C4-2B (cell line): ENCODE measurements at regions not wholly inside any gene's neighbourhood (a gene's known extent, or its start where the extent isn't known, plus 50 kb on each side); places are given as distances from the start of the nearest gene placed in this dataset.

ENCODE experiments used
- H3K27ac ChIP-seq: fragments of 450-650 bp; 2 replicates; pipeline ENCODE4 v1.5.1; 2017
- ZFX ChIP-seq: fragments of 450-650 bp; IDR thresholded peaks from 2 replicates; pipeline ENCODE4 v1.6.1; 2017
- TF ChIP-seq, protein P1 (sequence below): fragments of 450-650 bp; conservative IDR thresholded peaks from 2 replicates; pipeline ENCODE4 v1.5.1; 2017; ENCODE audit warnings: mild to moderate bottlenecking

DNA sequence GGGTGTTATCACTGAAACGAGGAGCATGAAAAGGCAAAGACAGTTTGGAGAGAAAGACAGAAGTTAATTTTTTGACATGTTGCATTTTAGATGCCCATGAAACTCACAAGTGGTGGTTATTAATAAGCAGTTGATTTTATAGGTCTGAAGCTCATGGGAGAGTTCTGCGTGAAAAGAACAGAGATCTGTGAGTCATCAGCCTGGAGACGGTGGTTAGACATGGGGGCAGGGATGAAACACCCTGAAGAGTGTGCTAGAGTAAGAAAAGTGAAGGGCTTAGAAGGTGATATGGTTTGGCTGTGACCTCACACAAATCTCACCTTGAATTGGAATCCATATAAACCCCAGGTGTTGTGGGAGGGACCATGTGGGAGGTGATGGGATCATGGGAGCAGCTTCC, 289.1 kb upstream of the ISX start:
- TF ChIP-seq, protein P1, sequence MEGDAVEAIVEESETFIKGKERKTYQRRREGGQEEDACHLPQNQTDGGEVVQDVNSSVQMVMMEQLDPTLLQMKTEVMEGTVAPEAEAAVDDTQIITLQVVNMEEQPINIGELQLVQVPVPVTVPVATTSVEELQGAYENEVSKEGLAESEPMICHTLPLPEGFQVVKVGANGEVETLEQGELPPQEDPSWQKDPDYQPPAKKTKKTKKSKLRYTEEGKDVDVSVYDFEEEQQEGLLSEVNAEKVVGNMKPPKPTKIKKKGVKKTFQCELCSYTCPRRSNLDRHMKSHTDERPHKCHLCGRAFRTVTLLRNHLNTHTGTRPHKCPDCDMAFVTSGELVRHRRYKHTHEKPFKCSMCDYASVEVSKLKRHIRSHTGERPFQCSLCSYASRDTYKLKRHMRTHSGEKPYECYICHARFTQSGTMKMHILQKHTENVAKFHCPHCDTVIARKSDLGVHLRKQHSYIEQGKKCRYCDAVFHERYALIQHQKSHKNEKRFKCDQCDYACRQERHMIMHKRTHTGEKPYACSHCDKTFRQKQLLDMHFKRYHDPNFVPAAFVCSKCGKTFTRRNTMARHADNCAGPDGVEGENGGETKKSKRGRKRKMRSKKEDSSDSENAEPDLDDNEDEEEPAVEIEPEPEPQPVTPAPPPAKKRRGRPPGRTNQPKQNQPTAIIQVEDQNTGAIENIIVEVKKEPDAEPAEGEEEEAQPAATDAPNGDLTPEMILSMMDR: no peak
- TF ChIP-seq ZFX: no peak
- H3K27ac ChIP-seq: no peak overlapping the region

DNA sequence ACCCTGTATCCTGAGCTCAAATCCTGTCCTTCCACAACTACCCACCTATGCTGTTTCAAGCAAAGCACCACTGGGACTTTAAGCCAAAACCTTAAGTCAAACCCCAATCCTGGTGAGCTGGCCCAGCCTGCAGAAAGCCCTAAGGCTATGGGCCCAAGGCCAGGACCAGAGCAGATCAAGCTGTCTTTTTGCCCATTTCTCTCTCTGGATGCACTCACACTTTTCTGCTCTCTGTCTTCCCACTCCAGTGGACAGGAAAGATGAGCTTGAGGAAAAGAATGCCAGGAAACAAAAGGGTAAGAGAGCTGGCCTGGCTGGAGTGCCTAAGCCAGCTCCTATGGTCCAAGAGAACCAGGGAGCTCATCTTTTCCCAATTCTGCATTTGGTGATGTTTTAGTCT, 284.3 kb upstream of the ISX start:
- no peak overlapping the region for H3K27ac ChIP-seq
- TF ChIP-seq, protein P1: no peak
- no peak for TF ChIP-seq ZFX

DNA sequence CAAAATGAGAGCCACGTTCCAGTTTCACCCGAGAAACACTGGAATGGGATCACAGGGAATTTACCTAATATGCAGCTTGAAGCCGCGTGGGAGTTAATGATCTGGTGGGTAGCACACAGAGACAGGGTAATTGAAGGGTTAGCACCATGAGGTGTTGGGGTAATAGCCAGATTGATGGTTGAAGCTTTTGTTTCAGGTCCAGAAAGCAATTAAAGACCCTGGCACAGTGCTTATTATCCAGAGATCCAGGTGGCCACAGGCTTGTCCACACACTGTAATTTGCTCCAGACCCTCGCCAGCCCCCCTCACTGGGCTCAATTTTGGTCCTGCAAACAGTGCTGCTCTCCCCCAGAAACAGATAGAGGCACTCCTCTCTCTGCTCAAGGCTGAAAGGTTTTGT, 282.5 kb upstream of the ISX start:
- TF ChIP-seq, protein P1: no peak
- no peak for TF ChIP-seq ZFX
- peak overlapping the region; percentile 47 for H3K27ac ChIP-seq

DNA sequence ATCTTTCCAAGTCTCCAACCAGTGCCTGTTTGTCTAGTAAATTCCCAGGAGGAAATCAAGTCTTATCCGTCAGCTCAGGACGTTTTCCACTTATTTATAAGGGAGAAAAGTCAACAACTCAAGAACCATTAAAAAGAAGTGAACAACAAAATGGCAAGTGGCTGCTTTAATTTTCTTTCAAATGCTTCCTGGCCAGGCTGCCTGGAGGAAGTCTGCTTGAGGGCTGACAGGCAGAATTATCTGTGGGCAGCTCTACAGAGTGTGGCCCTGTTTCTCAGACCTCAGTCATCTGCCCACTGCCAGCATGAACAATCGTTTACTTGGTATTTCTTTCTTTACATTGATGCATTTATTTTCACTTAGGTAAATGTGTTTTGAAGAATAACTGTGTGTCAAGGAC, 281.9 kb upstream of the ISX start:
- TF ChIP-seq, protein P1: no peak
- no peak for TF ChIP-seq ZFX
- peak overlapping the region; percentile 47; the same call in 1 of the 2 replicates for H3K27ac ChIP-seq

DNA sequence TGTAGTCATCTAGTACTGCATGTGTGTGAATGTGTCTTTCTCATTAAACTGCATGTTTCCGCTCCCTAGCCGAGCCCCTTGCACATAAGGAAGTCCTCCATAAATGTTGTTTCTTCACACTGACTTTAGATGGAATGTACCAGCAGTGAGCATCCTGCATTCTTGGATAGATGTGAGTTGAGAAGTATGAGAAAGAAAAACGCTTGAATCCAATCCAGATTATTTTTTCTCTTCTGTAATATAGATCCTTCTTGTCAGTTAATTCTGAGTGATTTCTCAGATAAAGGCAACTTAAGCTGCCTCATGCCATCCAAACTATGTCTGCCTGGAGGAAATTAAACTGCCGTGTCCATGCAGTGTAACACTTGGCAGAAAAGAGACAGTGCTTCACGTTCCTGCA, 268.1 kb upstream of the ISX start:
- H3K27ac ChIP-seq: no peak overlapping the region
- TF ChIP-seq, protein P1: no peak
- no peak for TF ChIP-seq ZFX

DNA sequence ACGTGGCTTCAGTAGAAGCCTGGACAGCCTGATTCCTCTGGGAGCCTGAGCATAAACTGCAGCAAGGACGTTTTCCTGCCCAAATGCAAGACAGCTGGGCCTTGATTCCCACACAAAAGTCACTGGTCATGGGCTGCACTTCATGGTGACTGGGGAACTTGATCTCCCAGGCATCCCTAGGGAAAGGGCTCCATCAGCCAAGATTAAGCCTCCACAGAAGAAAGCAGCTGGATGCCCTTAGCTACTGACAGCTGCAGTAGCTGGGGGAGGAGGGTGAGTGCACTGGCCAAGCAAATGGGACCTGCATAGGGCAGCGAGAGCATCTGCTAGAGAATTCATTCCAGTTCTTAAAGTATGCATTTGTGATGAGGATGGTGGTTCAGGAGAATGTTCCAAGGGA, 267.4 kb upstream of the ISX start:
- no peak for TF ChIP-seq ZFX
- TF ChIP-seq, protein P1: no peak
- H3K27ac ChIP-seq: no peak overlapping the region

DNA sequence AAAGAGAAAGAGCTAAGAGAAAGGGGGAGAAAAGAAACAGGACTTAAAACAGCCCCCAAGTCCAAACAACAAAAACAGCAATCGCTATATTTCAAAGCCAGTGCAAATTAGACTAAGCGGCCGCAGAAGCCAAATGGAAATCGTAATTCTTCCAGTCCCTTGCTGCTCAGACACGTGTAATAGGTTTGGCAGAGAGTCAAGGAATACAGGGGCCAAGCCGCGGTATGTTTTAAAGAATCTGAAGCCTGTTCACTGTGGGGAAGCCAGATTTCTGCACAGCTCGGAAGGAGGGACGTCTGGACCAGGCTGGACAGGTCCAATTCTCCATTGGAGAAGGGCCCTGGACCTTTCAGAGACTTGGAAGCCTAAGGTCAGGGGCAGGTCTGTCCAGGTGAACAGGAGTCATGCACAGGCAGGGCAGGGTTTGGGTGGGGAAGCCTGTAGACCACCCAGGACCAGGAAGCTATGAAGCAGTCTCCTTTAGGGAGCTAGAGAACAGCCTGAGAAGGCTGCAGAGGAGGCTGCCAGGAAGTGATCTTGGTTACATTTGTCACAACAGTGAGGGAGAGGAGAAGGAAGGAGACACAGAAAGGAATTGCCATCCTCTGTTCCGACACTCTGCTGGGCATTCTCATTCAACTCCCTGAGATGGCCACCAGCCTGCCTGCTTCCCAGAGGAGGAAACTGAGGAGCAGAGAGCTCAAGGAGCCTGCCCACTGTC, 265.5 kb upstream of the ISX start:
- TF ChIP-seq, protein P1: no peak
- no peak for TF ChIP-seq ZFX
- H3K27ac ChIP-seq: no peak overlapping the region
